ENCODE measurements at regions not wholly inside any gene's neighbourhood (a gene's known extent, or its start where the extent isn't known, plus 50 kb on each side); places are given as distances from the start of the nearest gene placed in this dataset.

- TF ChIP-seq CTCF (IDR thresholded peaks at IDR 0.05) (no peak), POLR2A (IDR thresholded peaks at IDR 0.05) (no peak)
Observed at GRCh38 chr4:33453436-33453835, 2733.3 kb downstream of the PCDH7 start.

All from right lobe of liver (tissue), 4 donors.